ENCODE measurements at regions not wholly inside any gene's neighbourhood (a gene's known extent, or its start where the extent isn't known, plus 50 kb on each side); places are given as distances from the start of the nearest gene placed in this dataset.
A peak's percentile ranks its signal among the peaks of the same experiment; 100 is the strongest.
"Not testable (repeated sequence)": the region's sequence is repeated elsewhere in the genome, so short reads cannot be mapped to it uniquely, and the experiment has no call there.

DNA sequence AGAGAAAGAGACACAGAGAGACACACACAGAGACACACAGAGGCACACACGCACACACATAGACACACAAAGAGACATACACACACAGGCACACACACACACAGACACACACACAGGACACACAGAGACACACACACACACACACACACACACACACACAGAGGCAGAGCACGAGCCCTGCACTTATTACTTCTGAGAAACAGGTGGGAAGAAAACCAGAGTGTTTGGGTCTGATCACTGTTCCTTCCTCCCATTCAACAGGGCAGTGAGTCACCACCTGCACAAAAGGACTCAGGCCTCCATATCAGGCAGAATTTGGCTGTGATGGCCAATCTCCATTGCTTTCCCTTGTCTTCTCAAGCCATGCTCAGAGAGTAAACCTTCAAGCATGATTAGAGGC, 285.0 kb downstream of the ANAPC1 start:
- not testable (repeated sequence) for DNase-seq

DNA sequence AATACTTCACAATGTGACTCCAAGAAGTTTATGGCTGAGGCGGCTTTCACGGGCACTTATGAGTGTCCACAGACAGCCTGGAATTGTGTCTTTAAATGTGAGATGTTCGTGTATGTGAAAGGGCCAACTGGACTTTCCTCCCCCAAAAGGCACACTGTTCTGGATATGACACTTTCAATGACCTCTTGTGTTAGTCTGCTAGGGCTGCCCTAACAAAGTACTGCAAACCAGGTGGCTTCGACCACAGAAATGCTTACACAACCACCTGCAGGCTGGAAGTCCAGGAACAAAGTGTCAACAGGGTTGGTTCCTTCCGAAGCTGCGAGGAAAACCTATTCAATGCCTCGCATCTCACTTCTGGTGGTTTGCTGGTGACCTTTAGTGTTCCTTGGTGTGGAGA, 281.7 kb downstream of the ANAPC1 start:
- DNase-seq, result not testable (repeated sequence)

DNA sequence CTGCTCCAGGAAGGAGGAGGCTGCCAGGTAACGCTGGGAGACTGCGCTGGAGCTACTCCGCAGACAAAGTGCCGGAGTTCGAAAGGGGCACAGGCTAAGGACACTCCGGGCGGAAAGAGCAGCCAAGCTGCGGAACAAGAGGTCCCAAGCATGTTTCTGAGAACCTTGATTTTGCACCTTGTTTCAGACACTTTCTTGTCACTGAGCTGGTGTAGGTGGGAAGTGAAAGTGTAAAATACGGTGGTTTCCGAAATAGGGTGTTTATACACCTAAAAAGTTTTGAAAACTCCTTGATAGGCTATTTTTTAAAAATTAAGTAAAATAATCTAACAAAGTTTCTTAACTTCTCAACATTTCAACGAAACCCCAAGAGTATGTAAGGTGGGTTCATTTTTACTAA, 278.2 kb downstream of the ANAPC1 start:
- not testable (repeated sequence) for DNase-seq

DNA sequence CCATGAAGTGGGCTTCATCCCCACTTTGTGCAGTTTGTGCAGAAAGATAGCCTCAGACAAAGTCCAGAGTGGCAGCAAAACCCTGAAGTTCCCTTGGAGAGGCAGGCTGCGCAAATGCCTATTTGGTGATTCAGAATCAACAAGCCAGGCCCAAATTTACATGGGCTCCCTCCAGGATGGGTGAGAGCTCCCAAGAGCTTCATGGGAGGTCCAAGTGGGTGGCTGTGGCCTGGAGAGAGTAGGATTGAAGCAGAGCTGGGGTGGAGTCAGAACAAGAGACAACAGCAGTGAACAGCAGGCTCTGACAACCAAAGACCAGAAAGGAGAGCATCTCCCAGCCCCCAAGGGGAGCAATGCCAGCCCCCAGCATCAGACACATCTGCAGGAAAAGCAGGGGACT, 277.4 kb downstream of the ANAPC1 start:
- not testable (repeated sequence) for DNase-seq

DNA sequence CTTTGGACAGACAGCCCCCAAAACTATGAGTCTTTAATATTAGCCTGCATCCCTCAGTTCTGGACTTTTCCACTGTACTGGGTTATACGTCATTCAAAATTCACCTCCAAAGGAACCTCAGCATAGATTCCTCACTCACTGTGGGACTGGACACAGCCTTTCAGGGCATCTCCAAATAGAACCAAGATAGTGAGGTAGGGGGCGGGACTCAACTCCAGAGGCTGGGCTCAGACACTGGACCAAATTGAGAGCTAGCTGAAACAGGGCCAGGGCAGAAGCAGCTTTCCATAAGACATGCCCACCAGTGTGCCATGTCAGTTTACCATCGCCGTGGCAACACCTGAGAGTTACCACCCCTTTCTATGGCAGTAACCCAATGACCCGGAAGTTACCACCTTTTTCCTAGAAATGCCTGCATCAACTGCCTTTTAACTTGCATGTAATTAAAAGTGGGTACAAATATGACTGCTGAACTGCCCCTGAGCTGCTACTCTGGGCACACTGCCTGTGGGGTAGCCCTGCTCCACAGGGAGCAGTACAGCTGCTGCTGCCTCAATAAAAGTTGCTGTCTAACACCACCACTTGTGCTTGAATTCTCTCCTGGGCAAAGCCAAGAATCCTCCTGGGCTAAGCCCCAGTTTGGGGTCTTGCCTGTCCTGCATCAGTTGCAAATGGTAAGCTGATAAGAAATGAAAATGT, 274.7 kb downstream of the ANAPC1 start:
- DNase-seq, result not testable (repeated sequence)

DNA sequence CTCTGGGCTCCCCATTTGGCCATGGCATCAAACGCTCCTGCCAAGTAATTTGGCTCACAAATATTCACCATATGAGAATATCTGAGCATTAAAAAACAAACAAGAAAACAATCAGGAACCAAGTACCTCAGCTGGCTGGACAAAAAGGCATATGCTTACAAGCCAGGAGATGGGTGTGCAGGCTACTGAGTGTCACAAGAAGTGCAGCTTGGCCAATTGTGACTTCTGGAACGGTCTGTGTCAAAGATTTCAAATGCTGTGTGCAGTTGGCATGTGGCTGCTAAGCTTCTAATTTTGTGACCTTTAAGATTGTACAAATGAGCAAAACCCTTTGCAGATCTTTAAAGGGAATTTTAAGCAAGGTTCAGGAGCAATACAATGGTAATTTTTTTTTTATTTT, 274.0 kb downstream of the ANAPC1 start:
- DNase-seq, result not testable (repeated sequence)

DNA sequence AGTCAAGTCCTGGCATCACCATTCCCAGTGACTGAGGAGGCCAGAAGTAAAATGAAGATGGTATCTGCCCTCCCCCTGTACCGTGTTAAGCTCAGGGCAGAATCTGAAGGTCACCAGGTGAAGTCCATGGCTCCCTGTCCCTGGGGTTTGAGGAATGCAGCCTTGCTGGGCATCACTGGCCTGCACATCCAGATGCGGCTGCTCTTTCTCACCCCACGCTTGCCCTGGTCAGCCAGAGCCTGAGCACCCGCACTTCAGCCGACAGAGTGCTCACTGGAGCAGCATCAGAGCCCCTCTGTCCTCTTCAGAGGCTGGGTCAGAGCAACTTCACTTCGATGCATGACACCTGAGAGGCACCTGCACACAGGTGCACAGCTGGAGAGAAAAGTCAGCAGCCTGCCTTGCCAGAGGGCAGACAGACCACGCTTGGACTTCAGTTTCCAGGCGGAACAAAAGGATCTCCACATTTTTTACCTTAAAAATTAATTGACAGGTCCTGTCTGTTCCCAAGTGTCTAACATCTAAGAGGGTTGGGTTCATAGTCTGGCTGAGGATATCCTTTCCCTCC, 267.3 kb downstream of the ANAPC1 start:
- DNase-seq, result no peak

DNA sequence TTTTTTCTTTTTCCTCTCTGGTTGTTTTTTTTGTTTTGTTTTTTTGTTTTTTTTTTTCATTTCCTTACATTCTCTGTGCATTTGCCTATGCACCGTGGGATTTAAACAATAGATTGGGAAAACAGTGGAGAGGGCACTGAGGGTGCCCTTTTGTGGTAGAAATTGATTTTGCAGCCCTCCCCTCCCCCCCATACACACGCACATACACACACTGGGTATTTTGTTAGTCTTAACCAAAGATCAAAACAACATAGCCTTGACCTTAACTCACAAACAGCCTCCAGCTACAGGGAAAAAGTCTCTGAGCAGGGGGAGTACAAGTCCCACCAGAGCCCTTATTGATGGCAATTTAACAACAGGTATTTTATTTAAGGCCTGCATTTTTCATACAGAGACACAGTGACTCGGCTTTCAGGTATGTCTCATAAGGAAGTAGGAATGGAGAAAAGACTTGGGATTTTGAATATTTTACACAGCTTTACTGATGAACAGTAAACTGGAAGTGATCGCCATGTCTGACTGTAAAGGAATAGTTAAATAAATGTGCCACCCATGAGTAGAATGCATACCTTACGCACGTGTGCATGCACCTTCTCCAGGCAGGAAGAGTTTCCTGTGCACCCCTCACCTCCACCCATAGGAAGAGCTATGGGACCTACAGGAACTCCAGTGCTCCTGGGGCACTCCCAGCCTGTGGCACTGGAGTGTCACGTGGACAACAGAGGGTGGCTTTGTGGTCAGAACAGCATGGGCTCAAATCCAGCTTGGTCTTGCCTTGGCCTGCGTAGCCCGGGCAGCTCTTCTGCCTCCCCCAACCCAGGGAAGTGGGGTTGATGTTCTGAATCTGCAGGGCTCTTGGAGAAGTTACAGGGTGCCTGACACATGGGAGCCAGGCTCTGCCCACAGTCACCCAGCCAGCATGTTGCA, 266.4 kb downstream of the ANAPC1 start:
- no peak for DNase-seq

DNA sequence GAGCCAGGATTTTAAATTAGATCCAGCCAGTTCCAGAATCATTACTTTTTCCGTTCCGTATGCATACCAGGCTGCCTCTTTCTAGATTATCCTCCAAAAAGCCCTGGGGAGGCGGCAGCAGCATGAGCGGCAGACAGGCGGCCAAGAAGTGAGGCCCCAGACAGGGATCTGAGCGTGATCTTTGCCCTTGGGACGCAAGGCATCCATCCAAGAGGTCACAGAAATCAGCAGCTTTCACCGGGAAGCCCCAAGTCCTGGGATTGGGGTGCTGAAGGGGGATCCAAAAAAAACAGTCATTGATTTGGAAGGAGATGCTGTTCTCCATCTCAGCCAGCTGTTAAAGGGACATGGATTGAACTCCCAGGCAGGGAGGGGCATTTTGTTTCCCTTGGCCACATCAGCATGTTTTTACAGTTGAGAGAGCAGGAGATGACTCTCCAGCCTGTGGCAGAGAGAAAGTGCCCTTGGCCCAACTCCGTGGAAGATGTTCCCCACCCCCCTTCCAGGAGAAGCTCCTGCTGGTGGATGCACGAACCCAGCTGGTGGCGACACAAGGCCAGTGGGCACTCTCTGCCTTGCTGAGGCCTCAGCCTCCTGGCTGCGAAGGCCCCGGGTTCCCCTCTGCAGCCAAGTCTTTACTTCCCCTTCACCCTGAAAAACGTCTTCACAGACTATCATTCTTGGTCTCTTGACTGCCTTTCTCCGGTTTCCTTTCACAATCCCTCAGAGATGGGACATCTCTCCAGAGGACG, 265.6 kb downstream of the ANAPC1 start:
- no peak for DNase-seq

DNA sequence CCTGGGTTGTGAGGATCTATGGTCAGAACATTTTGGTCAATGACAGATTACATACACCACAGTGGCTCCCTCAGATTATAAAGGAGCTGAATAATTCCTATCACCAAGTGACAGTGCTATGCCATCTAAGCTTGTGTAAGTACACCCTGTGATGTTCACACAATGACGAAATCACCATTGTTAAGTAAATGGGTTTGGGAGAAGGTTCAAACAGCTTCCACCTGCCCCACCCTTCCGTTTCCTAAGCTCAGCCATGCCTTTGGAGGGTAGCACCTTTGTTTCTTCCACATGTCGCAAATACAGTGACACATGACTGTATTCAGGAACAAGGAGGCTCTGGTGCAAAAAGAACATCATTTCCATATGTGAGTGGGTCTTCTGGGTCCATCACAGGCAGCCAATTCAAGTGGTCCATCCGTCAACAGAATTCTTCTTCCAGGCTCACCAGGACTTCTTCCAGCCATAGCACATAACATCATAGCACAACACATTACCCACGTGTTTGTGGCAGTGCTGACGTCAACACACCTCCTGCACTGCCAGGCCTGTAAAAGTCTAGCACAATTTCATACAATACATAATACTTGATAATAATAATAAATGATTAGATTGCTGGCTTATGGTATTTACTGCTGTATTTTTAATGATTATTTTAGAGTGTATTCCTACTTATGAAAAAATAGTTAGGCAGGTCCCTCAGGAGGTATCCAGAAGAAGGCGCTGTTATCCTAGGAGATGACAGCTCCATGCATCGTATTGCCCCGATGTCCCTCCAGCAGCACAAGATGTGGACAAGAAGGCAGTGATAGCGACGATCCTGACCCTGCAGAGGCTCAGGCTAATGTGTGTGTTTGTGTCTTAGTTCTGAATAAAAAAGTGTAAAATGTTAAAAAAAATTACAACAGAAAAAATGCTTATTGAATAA, 264.8 kb downstream of the ANAPC1 start:
- DNase-seq, result no peak

DNA sequence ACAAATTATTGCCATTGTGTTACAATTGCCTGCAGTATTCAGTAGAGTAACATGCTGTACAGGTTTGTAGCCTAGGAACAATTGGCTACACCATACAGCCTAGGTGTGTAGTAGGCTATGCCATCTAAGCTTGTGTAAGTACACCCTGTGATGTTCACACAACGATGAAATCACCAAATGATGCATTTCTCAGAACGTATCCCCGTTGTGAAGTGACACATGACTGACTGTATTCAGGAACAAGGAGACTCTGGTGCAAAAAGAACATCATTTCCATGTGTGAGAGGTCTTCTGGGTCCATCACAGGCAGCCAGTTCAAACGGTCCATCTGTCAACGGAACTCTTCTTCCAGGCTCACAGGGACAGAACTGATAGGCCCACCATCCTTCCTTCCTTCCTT, 263.7 kb downstream of the ANAPC1 start:
- DNase-seq, result no peak

DNA sequence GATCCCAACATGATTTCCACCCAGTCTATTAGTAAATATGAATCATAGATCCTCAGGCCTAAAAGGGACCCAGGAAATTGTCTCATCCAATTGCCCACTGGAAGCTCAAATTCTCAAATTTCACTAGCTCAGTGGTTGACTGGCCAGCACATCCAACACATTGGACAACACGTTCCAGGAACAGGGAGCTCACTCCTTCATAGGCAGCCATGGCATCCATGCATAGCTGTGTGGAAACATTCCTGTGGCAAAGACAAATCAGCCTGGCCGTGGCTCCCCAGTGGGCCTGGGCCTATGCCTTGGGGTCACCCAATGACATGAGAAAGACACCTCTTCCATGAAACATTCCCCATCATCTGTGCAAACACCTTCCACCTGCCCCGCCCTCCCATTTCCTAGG, 261.1 kb downstream of the ANAPC1 start:
- no peak for DNase-seq

DNA sequence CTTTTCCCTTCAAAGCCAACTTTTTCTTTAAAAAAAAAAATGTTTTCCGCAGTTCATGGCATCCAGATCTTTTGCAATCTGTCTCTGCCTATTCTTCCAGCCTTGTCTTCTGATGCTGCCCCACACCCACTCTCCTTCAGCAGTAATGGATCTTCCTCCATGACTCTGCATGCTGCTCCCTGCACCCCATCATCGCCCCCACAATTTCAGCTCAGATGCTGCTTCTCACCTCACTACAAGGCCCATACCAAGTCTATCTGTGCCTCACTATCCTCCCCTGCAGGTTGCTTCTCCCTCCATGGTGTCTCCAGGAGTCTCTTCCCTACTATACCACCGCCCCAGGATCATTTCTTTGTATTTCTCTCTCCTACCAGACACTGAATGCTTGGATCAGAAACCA, 260.6 kb downstream of the ANAPC1 start:
- DNase-seq, result no peak

DNA sequence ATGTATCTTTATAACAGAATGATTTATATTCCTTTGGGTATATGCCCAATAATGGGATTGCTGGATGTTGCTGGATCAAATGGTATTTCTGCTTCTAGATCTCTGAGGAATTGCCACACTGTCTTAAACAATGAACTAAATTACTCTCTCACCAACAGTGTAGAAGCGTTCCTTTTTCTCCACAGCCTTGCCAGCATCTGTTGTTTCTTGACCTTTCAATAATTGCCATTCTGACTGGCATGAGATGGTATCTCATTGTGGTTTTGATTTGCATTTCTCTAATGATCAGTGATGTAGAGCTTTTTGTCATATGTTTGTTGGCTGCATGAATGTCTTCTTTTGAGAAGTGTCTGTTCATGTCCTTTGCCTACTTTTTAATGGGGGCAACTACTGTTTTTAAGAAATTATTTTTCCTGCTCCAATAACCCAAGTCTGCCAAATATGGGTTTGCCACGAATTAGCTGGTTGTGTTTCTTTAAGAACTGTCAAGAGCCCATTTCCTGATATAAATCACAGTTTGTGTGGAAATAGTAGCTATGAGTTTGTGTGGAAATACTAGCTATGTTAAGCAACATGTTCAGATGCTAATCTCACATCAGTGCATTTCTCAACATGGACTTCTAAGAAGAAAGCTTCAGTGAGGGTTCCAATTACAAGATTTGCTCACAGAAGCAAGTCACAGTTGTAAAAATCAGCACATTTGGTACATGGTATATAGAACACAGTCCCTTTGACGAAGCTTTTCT, 259.4 kb downstream of the ANAPC1 start:
- DNase-seq, result no peak

DNA sequence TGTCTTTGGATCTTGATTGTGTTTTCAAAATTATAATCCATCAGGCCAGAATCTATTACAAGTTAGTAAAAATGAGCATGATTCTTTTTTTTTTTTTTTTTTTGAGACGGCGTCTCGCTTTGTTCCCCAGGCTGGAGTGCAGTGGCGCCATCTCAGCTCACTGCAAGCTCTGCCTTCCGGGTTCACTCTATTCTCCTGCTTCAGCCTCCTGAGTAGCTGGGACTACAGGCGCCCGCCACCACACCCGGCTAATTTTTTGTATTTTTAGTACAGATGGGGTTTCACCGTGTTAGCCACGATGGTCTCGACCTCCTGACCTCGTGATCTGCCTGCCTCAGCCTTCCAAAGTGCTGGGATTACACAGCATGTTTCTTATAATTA, 258.8 kb downstream of the ANAPC1 start:
- not testable (repeated sequence) for DNase-seq

DNA sequence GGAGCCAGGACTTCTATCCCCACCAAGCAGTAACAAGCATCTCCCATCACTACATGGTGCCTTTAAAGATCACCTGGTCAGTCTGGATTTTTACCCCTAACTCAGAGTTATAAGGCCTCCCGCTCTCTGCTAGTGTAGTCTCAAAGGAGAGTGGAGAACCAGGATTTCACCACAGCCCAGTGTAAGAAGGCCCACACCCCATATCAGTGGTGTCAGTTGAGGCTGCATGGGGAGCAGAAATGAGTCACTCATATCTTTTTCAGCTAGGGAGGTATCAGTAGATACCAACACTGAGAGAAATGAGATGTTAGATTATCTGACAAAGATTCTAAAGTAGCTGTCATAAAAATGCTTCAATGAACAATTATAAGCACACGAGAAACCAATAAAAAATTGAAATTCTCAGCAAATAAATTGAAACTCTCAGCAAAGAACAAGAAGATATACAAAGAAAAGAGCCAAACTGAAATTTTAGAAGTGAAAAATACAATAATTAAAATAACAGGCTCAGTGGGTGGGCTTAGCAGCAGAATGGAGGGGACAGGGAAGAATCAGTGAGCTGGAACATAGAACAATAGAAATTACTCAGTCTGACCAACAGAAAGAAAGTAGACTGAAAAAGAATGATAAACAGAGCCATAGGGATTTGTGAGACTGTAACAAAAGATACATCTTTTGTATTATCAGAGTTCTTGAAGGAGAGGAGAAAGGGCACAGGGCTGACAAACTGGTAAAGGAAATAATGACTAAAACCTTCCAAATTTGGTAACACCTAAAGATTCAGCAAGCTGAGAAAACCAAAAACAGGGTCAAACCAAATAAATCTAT, 257.7 kb downstream of the ANAPC1 start:
- no peak for DNase-seq

DNA sequence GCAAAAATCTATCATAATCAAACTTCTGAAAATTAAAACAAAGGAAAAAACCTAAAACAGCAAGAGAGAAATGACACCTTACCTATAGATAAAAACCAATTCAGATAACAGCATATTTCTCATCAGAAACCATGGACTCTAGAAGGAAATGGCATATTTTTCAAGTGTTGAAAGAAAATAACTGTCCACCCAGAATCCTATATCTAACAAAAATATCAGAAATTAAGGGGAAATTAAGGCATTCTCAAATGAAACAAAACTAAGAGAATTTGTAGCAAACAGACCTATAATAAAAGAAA, 257.2 kb downstream of the ANAPC1 start:
- no peak for DNase-seq

DNA sequence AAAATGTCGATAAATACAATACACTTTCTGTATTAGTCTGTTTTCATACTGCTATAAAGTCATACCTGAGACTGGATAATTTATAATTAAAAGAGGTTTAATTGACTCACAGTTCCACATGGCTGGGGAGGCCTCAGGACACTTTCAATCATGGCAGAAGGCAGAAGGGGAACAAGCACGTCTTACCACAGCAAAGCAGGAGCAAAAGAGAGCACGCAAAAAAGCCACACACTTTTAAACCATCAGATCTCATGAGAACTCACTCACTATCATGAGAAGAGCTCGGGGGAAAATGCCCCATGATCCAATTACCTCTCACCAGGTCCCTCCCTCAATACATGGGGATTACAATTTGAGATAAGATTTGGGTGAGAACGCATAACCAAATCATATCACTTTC, 256.7 kb downstream of the ANAPC1 start:
- DNase-seq, result no peak

DNA sequence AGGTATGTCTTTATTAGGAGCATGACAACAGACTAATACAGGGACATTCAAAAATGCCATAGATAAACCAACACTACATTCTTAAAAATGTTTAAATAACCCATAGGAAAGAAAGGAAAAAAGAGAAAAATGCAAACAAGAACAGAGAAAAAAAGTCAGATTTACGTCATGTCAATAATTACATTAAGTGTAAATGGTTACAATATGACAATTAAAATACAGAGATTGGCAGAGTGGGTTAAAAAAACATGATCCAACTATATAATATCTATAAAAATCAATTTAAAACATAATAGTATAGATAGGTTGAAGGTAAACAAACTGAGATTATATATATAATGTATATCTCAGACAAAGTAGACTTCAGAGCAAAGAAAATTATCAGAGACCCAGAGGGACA, 255.8 kb downstream of the ANAPC1 start:
- DNase-seq, result no peak

DNA sequence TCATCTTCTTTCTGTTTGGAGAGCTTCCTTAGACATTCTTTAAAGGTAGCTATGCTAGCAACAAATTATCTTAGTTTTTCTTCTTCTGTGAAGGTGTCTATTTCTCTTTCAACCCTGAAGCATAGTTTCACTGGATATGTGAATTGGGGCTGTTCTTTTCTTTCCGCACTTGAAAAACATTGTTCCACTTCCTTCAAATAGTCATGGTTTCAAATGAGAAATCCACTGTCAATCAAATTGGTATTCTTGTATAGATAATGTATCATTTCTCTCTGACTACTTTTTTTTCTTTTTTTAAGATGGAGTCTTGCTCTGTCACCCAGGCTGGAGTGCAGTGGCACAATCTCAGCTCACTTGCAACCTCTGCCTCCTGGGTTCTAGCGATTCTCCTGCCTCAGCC, 254.0 kb downstream of the ANAPC1 start:
- no peak for DNase-seq

DNA sequence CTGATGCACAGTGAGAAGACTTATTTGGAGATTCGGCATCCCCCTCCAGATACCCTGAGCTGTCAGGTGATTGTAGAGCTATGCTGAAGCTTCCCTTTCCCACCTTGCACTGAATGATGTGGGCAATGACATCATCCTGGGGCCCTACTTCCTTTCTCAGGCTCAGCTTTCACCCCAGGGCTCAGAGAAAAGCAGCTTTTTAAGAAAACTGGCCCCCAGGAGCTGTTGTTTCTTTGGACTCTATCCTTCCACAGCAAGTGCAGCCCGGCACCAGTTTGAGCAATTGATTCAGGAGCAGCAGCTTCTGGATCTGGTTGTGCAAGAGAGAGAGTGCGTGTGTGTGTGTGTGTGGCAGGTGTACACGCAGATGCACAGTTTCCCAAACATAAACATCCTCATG, 251.3 kb downstream of the ANAPC1 start:
- peak; percentile 25 for DNase-seq
